Adrenal gland (tissue), 5 donors: ENCODE measurements at regions not wholly inside any gene's neighbourhood (a gene's known extent, or its start where the extent isn't known, plus 50 kb on each side); places are given as distances from the start of the nearest gene placed in this dataset.

Experiments used
- POLR2A ChIP-seq, 2 donors: fragments of 450-650 bp; IDR thresholded peaks; one replicate each; pipeline ENCODE4 v1.6.1; 2017; ENCODE audit warnings: antibody characterized with exemption in 2 of 2, mild to moderate bottlenecking in 2 of 2, moderate library complexity in 1 of 2
- TF ChIP-seq, protein P1 (sequence below), 6 experiments: fragments of 450-650 bp in 4 of 6; fragments of 200-600 bp in 2 of 6; sonication (generic) in 1 of 6; IDR thresholded peaks; 1 replicate in 5 of 6; 2 replicates in 1 of 6; pipeline versions ENCODE4 v1.5.1 to v1.8.0; 2016 to 2021; ENCODE audit warnings: antibody characterized with exemption in 6 of 6, mild to moderate bottlenecking in 2 of 6, moderate library complexity in 1 of 6
- donor health status: DM: no; HTN: no; CAD: no.

DNA sequence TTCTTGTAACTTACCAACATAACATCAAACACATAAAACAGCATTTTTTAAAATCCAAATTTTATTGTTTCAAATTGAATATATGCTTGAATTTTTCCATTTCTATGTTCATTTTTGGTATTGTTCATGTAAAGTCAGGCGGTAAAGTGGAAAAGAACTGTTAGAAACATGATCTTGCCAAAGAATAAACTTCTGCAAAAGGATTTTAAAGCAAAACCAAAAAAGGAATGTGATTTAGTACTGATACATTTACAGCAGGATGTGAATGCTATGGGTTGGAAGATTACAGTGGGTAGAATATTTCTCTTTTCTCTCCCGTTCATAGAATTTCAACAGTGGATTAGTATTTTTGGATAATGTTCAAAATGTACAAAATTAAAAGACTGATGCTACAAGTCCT, 277.2 kb upstream of the MPDZ start:
- TF ChIP-seq, protein P1, sequence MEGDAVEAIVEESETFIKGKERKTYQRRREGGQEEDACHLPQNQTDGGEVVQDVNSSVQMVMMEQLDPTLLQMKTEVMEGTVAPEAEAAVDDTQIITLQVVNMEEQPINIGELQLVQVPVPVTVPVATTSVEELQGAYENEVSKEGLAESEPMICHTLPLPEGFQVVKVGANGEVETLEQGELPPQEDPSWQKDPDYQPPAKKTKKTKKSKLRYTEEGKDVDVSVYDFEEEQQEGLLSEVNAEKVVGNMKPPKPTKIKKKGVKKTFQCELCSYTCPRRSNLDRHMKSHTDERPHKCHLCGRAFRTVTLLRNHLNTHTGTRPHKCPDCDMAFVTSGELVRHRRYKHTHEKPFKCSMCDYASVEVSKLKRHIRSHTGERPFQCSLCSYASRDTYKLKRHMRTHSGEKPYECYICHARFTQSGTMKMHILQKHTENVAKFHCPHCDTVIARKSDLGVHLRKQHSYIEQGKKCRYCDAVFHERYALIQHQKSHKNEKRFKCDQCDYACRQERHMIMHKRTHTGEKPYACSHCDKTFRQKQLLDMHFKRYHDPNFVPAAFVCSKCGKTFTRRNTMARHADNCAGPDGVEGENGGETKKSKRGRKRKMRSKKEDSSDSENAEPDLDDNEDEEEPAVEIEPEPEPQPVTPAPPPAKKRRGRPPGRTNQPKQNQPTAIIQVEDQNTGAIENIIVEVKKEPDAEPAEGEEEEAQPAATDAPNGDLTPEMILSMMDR (IDR thresholded peaks at IDR 0.05), result no peak
- no peak for TF ChIP-seq POLR2A (IDR thresholded peaks at IDR 0.05)
